Activated CD8-positive, alpha-beta memory T cell treated with anti-CD3 and anti-CD28 coated beads for 48 hours (primary cell): ENCODE measurements at regions not wholly inside any gene's neighbourhood (a gene's known extent, or its start where the extent isn't known, plus 50 kb on each side); places are given as distances from the start of the nearest gene placed in this dataset.
"Not testable (repeated sequence)": the region's sequence is repeated elsewhere in the genome, so short reads cannot be mapped to it uniquely, and the experiment has no call there.

ENCODE experiments used
- DNase-seq, 3 experiments: peaks; one replicate each; pipeline ENCODE4 v3.0.0-alpha.2; 2020; ENCODE audit warnings: low read depth in 2 of 3, low spot score in 2 of 3

DNA sequence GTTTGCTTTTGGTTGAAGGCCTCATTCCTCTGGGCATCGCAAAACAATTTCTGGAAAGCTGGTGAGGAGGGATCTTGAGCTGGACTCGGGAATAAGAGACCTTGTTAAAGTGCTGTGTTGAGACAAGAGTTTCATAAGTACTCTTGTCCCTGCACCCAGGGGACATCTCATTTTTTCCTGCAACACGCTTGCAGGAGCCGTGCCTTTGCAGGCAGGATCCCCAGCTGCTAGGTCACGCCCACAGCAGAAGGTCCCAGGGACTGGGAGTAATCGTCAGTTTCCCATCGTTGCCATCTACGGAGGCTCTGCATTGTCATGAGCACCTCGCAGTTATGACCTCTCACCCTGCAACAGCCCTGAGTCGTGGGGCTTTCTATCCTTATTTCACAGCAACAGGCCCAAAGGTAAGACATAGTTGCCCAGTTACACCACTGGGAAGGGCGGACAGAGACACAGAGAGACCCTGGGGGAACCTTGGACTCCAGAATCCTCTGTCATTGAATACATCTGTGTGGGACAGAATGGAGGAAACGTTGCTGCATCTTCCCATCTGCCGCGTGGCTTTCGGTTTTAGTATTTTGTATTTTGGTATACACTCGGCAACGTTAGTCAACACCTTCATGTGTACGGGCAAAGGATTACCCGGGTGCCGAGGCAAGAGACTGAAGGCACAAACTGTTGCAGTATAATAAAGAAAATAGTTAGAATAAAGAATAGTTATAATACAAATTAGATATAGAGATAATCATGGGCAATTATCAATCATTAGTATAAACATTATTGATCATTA, 60.4 kb upstream of the DMRTB1 start:
- no peak for DNase-seq

- DNase-seq: not testable (repeated sequence)
Observed at GRCh38 chr1:53399370-53400133, 59.6 kb upstream of the DMRTB1 start.

GRCh38 chr1:53400761-53401674, 58.2 kb upstream of the DMRTB1 start:
- DNase-seq: no peak

DNA sequence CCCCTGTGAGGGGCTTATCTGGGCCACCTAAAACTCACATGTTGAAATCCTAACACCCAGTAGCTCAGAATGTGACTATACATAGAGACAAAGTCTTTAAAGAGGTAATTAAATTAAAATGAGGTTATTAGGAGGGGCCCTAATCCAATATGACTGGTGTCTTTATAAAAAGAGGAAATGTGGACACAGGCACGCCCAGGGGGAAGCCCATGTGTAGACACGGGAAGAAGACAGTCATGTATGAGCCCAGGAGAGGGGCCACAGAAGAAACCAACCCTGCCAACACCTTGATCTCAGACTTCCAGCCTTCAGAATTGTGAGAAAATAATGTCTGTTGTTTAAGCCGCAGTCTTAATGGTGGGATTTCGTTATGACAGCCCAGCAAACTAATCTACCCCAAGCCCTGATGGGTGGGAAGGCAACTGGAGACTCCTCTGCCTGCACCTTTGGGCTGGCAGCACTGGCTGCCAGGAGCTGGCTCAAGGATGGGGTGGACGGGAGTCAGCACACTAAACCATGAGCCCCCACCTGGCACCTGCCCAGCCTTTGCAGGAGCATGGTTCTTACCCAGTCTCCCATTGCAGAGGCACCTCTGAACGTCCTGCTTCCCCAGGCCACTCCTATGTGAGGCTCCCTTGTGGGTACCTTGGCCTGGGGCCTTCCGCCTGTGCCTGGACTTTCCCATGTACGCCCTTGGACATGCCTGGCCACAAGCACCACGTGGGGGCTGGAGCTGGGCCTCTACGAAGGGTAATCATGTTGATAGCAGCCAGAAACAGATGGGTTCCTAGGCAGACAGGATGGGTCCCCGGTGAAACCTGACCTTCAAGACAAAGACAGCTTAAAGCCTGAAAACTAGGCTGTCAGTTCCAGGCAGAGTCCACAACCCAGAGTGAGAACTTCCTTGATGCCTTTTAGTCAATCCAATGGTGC, 57.1 kb upstream of the DMRTB1 start:
- DNase-seq: no peak

DNA sequence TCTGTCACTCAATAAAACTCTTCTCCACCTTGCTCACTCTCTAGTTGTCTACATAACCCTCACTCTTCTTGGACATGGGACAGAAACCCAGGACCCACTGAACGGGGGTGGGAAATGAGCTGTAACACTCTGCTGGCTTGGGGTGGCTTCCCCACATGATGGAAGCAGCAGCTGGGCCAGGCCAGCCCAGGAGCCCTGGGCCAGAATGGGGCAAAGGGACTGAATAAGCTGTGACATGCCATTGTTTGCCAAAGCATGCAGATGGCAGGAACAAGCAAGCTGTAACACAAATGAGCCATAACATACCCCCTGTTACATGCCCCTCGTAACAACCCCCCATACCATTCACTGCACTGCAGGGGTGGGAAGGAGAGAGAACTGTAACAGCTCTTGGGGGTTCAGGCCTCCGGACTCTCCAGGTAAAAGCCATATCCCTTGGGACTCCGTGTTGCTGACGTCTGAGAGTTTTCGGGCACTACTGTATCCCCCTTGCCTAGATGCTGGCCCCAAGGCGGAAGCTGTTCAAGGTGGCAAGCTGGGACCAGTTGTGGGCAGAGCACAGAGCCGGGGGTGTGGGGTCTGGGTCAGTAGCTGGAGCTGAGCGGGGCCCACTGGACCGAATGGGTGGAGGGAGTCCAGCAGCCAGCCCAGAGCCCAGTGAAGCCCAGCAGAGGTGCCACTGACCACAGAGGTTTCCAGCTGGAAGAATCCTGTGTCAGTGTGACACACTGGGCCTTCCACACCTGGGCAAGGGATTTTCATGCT, 56.1 kb upstream of the DMRTB1 start:
- no peak for DNase-seq

DNA sequence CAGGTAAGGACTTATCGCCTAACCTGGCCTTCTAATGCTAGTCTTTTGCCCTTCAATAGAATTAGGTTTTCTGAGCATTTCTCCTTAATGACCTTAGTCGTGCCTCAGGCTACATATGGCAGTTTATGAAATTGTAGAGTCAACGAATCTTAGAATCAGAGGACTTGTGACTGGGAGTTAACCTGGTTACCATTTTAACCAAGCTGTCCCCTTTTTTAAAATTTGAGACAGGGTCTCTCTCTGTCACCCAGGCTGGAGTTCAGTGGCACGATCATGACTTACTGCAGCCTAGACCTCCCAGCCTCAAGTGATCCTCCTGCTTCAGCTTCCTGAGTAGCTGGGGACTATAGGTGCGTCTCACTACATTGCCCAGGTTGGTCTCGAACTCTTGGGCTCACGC, 53.5 kb upstream of the DMRTB1 start:
- no peak for DNase-seq

DNA sequence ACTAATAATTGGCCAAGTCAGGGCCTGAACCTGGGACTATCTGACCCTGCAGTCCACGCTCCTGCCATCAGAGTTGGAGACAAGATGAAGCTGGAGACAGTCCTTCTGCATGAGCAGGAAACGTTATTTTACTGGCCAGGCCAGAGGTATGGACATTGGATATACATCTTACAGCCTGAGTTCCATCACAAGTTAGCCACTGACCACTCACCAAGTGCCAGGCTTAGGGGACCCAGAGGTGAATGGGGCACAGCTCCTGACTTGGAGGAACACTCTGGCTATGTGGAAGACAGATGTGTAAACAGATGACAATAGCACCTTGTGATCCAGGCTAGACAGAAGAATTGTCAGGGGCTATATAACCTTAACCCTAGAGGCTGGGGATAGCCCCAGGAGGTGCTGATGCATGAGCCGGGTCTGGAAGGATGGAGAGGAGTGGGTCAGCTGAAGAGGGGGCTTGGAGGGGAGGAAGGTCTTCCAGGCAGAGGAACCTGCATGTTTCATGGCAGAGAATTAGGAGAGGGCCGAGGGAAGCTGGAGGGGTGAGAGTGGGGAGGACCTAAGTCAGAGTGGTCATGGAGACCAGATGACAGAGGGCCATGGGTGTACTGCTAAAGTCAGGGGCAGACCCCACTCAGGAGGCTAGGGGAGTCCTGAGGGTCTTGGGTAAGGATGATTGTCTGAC, 52.5 kb upstream of the DMRTB1 start:
- no peak for DNase-seq

- no peak for DNase-seq
Observed at GRCh38 chr1:53408013-53408754, 51.0 kb upstream of the DMRTB1 start.

DNA sequence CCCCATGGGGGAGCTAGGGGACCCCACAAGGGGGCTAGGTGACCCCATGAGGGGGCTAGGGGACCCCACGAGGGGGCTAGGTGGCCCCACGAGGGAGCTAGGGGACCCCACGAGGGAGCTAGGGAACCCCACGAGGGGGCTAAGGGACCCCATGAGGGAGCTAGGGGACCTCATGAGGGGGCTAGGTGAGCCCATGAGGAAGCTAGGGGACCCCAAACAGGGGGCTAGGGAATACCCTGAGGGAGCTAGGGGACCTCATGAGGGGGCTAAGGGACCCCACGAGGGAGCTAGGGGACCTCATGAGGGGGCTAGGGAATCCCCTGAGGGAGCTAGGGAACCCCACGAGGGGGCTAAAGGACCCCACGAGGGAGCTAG, 50.5 kb upstream of the DMRTB1 start:
- no peak for DNase-seq

DNA sequence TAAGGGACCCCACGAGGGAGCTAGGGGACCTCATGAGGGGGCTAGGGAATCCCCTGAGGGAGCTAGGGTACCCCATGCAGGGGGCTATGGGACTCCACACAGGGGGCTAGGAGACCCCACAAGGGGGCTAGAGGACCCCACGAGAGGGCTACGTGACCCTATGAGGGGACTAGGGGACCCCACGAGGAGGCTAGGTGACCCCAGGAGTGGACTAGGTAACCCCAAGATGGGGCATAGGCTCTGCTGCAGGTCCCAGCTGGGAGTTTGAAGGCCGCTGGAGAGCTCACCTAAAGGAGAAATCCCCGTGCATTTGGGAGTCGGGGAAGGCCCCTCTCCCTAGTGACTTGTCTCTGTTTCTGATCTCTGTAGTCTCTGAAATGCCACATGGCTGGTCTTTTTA, 50.0 kb upstream of the DMRTB1 start:
- no peak for DNase-seq
